Neural cell (in vitro differentiated cells): ENCODE measurements at regions not wholly inside any gene's neighbourhood (a gene's known extent, or its start where the extent isn't known, plus 50 kb on each side); places are given as distances from the start of the nearest gene placed in this dataset.
A peak's percentile ranks its signal among the peaks of the same experiment; 100 is the strongest.
"Not testable (repeated sequence)": the region's sequence is repeated elsewhere in the genome, so short reads cannot be mapped to it uniquely, and the experiment has no call there.

Source experiments
- H2AFZ ChIP-seq: fragments of 200-600, 300-800 bp; sonication (generic), shearing (Covaris generic); 2 replicates; pipeline ENCODE4 v1.6.0; 2014; ENCODE audit warnings: low read depth, mild to moderate bottlenecking, antibody characterized with exemption, low read length, moderate library complexity
- H3F3A ChIP-seq: fragments of 200-600 bp; shearing (Covaris generic); 2 replicates; pipeline ENCODE4 v1.6.1; 2016; ENCODE audit warnings: mild to moderate bottlenecking, moderate library complexity, mixed read lengths, antibody characterized with exemption, low read length; ENCODE audit not compliant: insufficient read depth, poor library complexity, severe bottlenecking
- H3K27ac ChIP-seq: fragments of 200-600, 300-800 bp; sonication (generic), shearing (Covaris generic); 2 replicates; pipeline ENCODE4 v1.5.1; 2014; ENCODE audit warnings: mild to moderate bottlenecking, low read length, moderate library complexity
- H3K27me3 ChIP-seq: fragments of 300-800, 200-600 bp; sonication (generic), shearing (Covaris generic); 2 replicates; pipeline ENCODE4 v1.6.0; 2014; ENCODE audit warnings: mild to moderate bottlenecking, low read depth, low read length, moderate library complexity; ENCODE audit not compliant: insufficient read depth
- H3K36me3 ChIP-seq: fragments of 300-800, 200-600 bp; sonication (generic), shearing (Covaris generic); 2 replicates; pipeline ENCODE4 v1.5.1; 2014; ENCODE audit warnings: mild to moderate bottlenecking, antibody characterized with exemption, low read length, moderate library complexity; ENCODE audit not compliant: insufficient read depth
- H3K4me2 ChIP-seq: fragments of 300-800, 200-600 bp; sonication (generic), shearing (Covaris generic); 2 replicates; pipeline ENCODE4 v1.6.0; 2014; ENCODE audit warnings: mild to moderate bottlenecking, low read length
- H3K4me3 ChIP-seq: fragments of 300-800, 200-600 bp; sonication (generic), shearing (Covaris generic); 2 replicates; pipeline ENCODE4 v1.5.1; 2014; ENCODE audit warnings: mild to moderate bottlenecking, low read length, moderate library complexity
- H3K79me2 ChIP-seq: fragments of 200-600 bp; shearing (Covaris generic); replicated peaks from 2 replicates; pipeline ENCODE4 v1.6.0; 2014; ENCODE audit warnings: mild to moderate bottlenecking, low read length, moderate library complexity; ENCODE audit not compliant: insufficient read depth
- H3K9ac ChIP-seq: fragments of 300-800, 200-600 bp; sonication (generic), shearing (Covaris generic); 2 replicates; pipeline ENCODE4 v1.6.1; 2016; ENCODE audit warnings: mild to moderate bottlenecking, low read length, mixed read lengths
- H3K9me2 ChIP-seq: fragments of 200-600 bp; shearing (Covaris generic); 2 replicates; pipeline ENCODE4 v1.6.1; 2016; ENCODE audit warnings: mild to moderate bottlenecking, low read length, mixed read lengths; ENCODE audit not compliant: insufficient read depth
- H3K9me3 ChIP-seq: fragments of 200-600, 300-800 bp; sonication (generic), shearing (Covaris generic); 2 replicates; pipeline ENCODE4 v1.6.1; 2016; ENCODE audit warnings: mild to moderate bottlenecking, mixed run types, low read length, moderate library complexity, mixed read lengths
- H4K20me1 ChIP-seq: fragments of 200-600 bp; shearing (Covaris generic); 2 replicates; pipeline ENCODE4 v1.6.1; 2016; ENCODE audit warnings: mild to moderate bottlenecking, mixed run types; ENCODE audit not compliant: insufficient read depth
- CTCF ChIP-seq: fragments of 450-650 bp; IDR thresholded peaks from 2 replicates; pipeline ENCODE4 v1.5.1; 2014; ENCODE audit warnings: antibody characterized with exemption, mild to moderate bottlenecking, moderate library complexity; ENCODE audit not compliant: poor library complexity, severe bottlenecking
- EP300 ChIP-seq: fragments of 450-650 bp; conservative IDR thresholded peaks from 2 replicates; pipeline ENCODE4 v1.6.1; 2014; ENCODE audit warnings: antibody characterized with exemption, mild to moderate bottlenecking, moderate library complexity; ENCODE audit not compliant: poor library complexity, severe bottlenecking
- EZH2 ChIP-seq: fragments of 200-600, 300-800 bp; shearing (Covaris generic), sonication (generic); IDR thresholded peaks from 2 replicates; pipeline ENCODE4 v1.6.1; 2014; ENCODE audit warnings: antibody characterized with exemption, low read length, borderline replicate concordance, mild to moderate bottlenecking; ENCODE audit not compliant: insufficient read depth, poor library complexity, severe bottlenecking
- MXI1 ChIP-seq: fragments of 450-650 bp; conservative IDR thresholded peaks from 2 replicates; pipeline ENCODE4 v1.6.1; 2014; ENCODE audit warnings: antibody characterized with exemption, mild to moderate bottlenecking; ENCODE audit not compliant: poor library complexity, severe bottlenecking
- POLR2AphosphoS5 ChIP-seq: IDR thresholded peaks from 2 replicates; pipeline ENCODE4 v1.6.1; 2012
- RAD21 ChIP-seq: fragments of 450-650 bp; conservative IDR thresholded peaks from 2 replicates; pipeline ENCODE4 v1.6.1; 2014; ENCODE audit warnings: antibody characterized with exemption, mild to moderate bottlenecking, moderate library complexity
- REST ChIP-seq: IDR thresholded peaks from 2 replicates; pipeline ENCODE4 v1.6.1; 2012; ENCODE audit warnings: borderline replicate concordance
- SMC3 ChIP-seq: fragments of 450-650 bp; conservative IDR thresholded peaks from 2 replicates; pipeline ENCODE4 v1.6.1; 2014; ENCODE audit warnings: antibody characterized with exemption, mild to moderate bottlenecking, moderate library complexity; ENCODE audit not compliant: poor library complexity
- TAF1 ChIP-seq: IDR thresholded peaks from 2 replicates; pipeline ENCODE4 v1.6.1; 2012; ENCODE audit warnings: low read depth

- Histone ChIP-seq H2AFZ (no peak overlapping the region), H3K4me2 (no peak overlapping the region), H3K9me2 (no peaks in the 10 kb centered on the region), H3K27me3 (no peaks in the 10 kb centered on the region), H3K27ac (no peak overlapping the region), H3K9ac (no peak overlapping the region), H3K36me3 (no peaks in the 10 kb centered on the region), H3F3A (no peaks in the 10 kb centered on the region), H3K4me3 (no peak overlapping the region), H3K79me2 (no peaks in the 10 kb centered on the region), H4K20me1 (no peaks in the 10 kb centered on the region), H3K9me3 (no peaks in the 10 kb centered on the region)
- peak; percentile 32 for TF ChIP-seq REST
- no peak for TF ChIP-seq CTCF
Observed at GRCh38 chr16:17038415-17038814, 432.3 kb downstream of the XYLT1 start.

GRCh38 chr16:17049109-17049508, 421.7 kb downstream of the XYLT1 start:
- H2AFZ ChIP-seq, H4K20me1 ChIP-seq, H3K36me3 ChIP-seq, H3F3A ChIP-seq, H3K4me2 ChIP-seq, H3K27ac ChIP-seq, H3K27me3 ChIP-seq, H3K79me2 ChIP-seq, H3K4me3 ChIP-seq, H3K9me2 ChIP-seq, H3K9ac ChIP-seq, H3K9me3 ChIP-seq: not testable (repeated sequence)

- Histone ChIP-seq H3F3A (no peaks in the 10 kb centered on the region), H3K9ac (no peak overlapping the region), H3K9me3 (no peaks in the 10 kb centered on the region), H3K79me2 (no peaks in the 10 kb centered on the region), H3K27ac (no peak overlapping the region), H4K20me1 (no peaks in the 10 kb centered on the region), H3K4me3 (no peak overlapping the region), H3K4me2 (no peak overlapping the region), H3K36me3 (no peaks in the 10 kb centered on the region), H3K27me3 (no peaks in the 10 kb centered on the region), H3K9me2 (no peaks in the 10 kb centered on the region), H2AFZ (no peak overlapping the region)
- TF ChIP-seq EZH2 (no peak), RAD21 (no peak), SMC3 (no peak), POLR2AphosphoS5 (no peak), EP300 (no peak), MXI1 (no peak), CTCF (no peak), REST (no peak), TAF1 (no peak)
Observed at GRCh38 chr16:17050468-17050867, 420.3 kb downstream of the XYLT1 start.
